ENCODE measurements at regions not wholly inside any gene's neighbourhood (a gene's known extent, or its start where the extent isn't known, plus 50 kb on each side); places are given as distances from the start of the nearest gene placed in this dataset.
"Not testable (repeated sequence)": the region's sequence is repeated elsewhere in the genome, so short reads cannot be mapped to it uniquely, and the experiment has no call there.

- intact Hi-C loops (cut with DNase I; ENCODE audit: low total_unique reads); H3K4me3 ChIP-seq; H3K36me3 ChIP-seq; DNase-seq; H3K27me3 ChIP-seq (replicated peaks in 1 of 7); H3K4me1 ChIP-seq; H3K27ac ChIP-seq: not testable (repeated sequence)
- peaks cover 5 to 54% (median 35%) of the 10 kb centered on the region in 8 donors for H3K9me3 ChIP-seq
- TF ChIP-seq, protein P1, sequence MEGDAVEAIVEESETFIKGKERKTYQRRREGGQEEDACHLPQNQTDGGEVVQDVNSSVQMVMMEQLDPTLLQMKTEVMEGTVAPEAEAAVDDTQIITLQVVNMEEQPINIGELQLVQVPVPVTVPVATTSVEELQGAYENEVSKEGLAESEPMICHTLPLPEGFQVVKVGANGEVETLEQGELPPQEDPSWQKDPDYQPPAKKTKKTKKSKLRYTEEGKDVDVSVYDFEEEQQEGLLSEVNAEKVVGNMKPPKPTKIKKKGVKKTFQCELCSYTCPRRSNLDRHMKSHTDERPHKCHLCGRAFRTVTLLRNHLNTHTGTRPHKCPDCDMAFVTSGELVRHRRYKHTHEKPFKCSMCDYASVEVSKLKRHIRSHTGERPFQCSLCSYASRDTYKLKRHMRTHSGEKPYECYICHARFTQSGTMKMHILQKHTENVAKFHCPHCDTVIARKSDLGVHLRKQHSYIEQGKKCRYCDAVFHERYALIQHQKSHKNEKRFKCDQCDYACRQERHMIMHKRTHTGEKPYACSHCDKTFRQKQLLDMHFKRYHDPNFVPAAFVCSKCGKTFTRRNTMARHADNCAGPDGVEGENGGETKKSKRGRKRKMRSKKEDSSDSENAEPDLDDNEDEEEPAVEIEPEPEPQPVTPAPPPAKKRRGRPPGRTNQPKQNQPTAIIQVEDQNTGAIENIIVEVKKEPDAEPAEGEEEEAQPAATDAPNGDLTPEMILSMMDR (IDR thresholded peaks at IDR 0.05 in 8 of 11, conservative IDR thresholded peaks at IDR 0.05 in 3 of 11): peak in 1 of 11 experiments; percentile 7
- WGBS, 5 donors: 89 to 93% (median 91%) methylated on average over 4 of the region's 4 CpGs
Measured at GRCh38 chr15:20409667-20410198, 131.9 kb downstream of the GOLGA6L6 start.

- H3K27me3 ChIP-seq (replicated peaks in 1 of 7): no peaks in the 10 kb centered on the region
- H3K9me3 ChIP-seq: peaks cover 5 to 54% (median 34%) of the 10 kb centered on the region in 8 donors
- no peak overlapping the region for H3K27ac ChIP-seq
- TF ChIP-seq, protein P1 (IDR thresholded peaks at IDR 0.05 in 8 of 11, conservative IDR thresholded peaks at IDR 0.05 in 3 of 11): no peak
- no peak for TF ChIP-seq POLR2AphosphoS5 (IDR thresholded peaks at IDR 0.05)
- no peak for TF ChIP-seq POLR2A (IDR thresholded peaks at IDR 0.05)
- no peak for DNase-seq
- H3K4me1 ChIP-seq: no peaks in the 10 kb centered on the region
- H3K36me3 ChIP-seq: no peaks in the 10 kb centered on the region
- WGBS, 5 donors: 83 to 92% (median 87%) methylated on average over 1 of the region's 1 CpG
- H3K4me3 ChIP-seq: no peak overlapping the region
- intact Hi-C loops (cut with DNase I; ENCODE audit: low total_unique reads): no loop called here
Measured at GRCh38 chr15:20409247-20409646, 132.4 kb downstream of the GOLGA6L6 start.

GRCh38 chr15:20407553-20407952 is 134.0 kb downstream of the GOLGA6L6 start:
- Histone ChIP-seq H3K4me3 (no peak overlapping the region), H3K4me1 (no peaks in the 10 kb centered on the region), H3K9me3 (peaks cover 5 to 47% (median 28%) of the 10 kb centered on the region in 8 donors), H3K27me3 (replicated peaks in 1 of 7) (no peaks in the 10 kb centered on the region), H3K27ac (no peak overlapping the region), H3K36me3 (no peaks in the 10 kb centered on the region)
- TF ChIP-seq, protein P1 (IDR thresholded peaks at IDR 0.05 in 8 of 11, conservative IDR thresholded peaks at IDR 0.05 in 3 of 11): no peak
- TF ChIP-seq POLR2A (IDR thresholded peaks at IDR 0.05) (no peak), POLR2AphosphoS5 (IDR thresholded peaks at IDR 0.05) (no peak)
- no peak for DNase-seq
- WGBS, 5 donors: 48 to 70% (median 65%) methylated on average over 6 of the region's 6 CpGs
- intact Hi-C loops (cut with DNase I; ENCODE audit: low total_unique reads): no loop called here

- H3K9me3 ChIP-seq: peaks cover 5 to 51% (median 28%) of the 10 kb centered on the region in 8 donors
- WGBS, 5 donors: 56 to 67% (median 65%) methylated on average over 1 of the region's 1 CpG
- DNase-seq; H3K4me3 ChIP-seq; H3K4me1 ChIP-seq; H3K27ac ChIP-seq; H3K36me3 ChIP-seq; H3K27me3 ChIP-seq (replicated peaks in 1 of 7); intact Hi-C loops (cut with DNase I; ENCODE audit: low total_unique reads): not testable (repeated sequence)
Measured at GRCh38 chr15:20404571-20404970, 137.0 kb downstream of the GOLGA6L6 start.

- H3K27me3 ChIP-seq (replicated peaks in 1 of 7); H3K27ac ChIP-seq; H3K36me3 ChIP-seq; H3K4me1 ChIP-seq; intact Hi-C loops (cut with DNase I; ENCODE audit: low total_unique reads); DNase-seq; H3K4me3 ChIP-seq: not testable (repeated sequence)
- peaks cover 5 to 52% (median 28%) of the 10 kb centered on the region in 8 donors for H3K9me3 ChIP-seq
- WGBS, 5 donors: 74 to 87% (median 86%) methylated on average over 3 of the region's 3 CpGs
Measured at GRCh38 chr15:20402586-20402985, 139.0 kb downstream of the GOLGA6L6 start.

GRCh38 chr15:20401058-20401457 is 140.5 kb downstream of the GOLGA6L6 start:
- H3K27ac ChIP-seq; H3K27me3 ChIP-seq (replicated peaks in 1 of 7); H3K36me3 ChIP-seq; H3K4me3 ChIP-seq; intact Hi-C loops (cut with DNase I; ENCODE audit: low total_unique reads); H3K4me1 ChIP-seq: not testable (repeated sequence)
- DNase-seq: peak; percentile 75
- H3K9me3 ChIP-seq: peaks cover 4 to 41% (median 17%) of the 10 kb centered on the region in 8 donors
- 76 to 85% (median 82%) methylated on average over 3 of the region's 3 CpGs for WGBS, 5 donors

- DNase-seq: peak; percentile 54
- intact Hi-C loops (cut with DNase I; ENCODE audit: low total_unique reads); H3K4me3 ChIP-seq; H3K36me3 ChIP-seq; H3K4me1 ChIP-seq; H3K27ac ChIP-seq; H3K27me3 ChIP-seq (replicated peaks in 1 of 7): not testable (repeated sequence)
- 68 to 83% (median 78%) methylated on average over 5 of the region's 5 CpGs for WGBS, 5 donors
- peaks cover 0 to 30% (median 9%) of the 10 kb centered on the region in 8 donors for H3K9me3 ChIP-seq
Measured at GRCh38 chr15:20398680-20399079, 142.9 kb downstream of the GOLGA6L6 start.

DNA sequence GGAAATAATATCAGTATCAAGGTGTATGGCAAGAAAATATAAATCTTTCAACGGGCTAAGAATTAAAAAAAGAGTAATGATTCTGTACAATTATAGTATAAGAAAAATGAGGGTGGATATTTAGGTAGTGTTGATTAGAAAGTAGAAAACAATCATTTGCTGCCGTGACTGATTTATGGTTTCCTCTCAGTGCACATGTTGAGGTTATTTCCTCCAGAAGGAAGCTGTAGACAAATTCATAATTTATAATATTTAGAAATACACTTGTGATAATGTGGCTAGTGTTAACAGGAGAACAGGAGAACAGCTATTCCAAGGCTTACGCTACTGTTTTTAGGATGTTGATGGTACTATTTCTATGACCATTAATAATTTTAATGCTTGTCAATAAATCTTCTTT is 153.4 kb downstream of the GOLGA6L6 start:
- 12 to 26% (median 20%) methylated on average over 3 of the region's 3 CpGs for WGBS, 5 donors
- H3K4me3 ChIP-seq; H3K36me3 ChIP-seq; DNase-seq; H3K4me1 ChIP-seq; H3K27ac ChIP-seq; H3K27me3 ChIP-seq (replicated peaks in 1 of 7); intact Hi-C loops (cut with DNase I; ENCODE audit: low total_unique reads): not testable (repeated sequence)
- peaks cover 12 to 44% (median 30%) of the 10 kb centered on the region in 8 donors for H3K9me3 ChIP-seq
